ENCODE measurements at regions not wholly inside any gene's neighbourhood (a gene's known extent, or its start where the extent isn't known, plus 50 kb on each side); places are given as distances from the start of the nearest gene placed in this dataset.

DNA sequence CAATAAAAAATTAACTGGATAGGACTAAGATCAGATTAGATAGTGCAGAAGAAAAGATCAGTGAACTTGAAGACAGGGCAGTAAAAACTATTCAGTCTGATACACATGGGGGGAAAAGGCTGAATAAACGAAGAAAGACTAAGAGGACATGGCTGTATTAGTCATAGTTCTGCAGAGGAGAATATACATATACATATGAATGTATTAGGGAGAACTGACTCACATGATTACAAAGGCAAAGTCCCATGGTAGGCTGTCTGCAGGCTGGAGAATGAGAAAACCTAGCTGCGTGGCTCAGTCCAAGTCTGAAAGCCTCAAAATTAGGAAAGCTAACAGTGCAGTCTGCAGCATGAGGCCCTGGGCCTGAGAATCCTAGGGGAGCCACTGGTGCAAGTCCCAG lies 98.2 kb upstream of the GNAO1 start:
- Histone ChIP-seq H3K4me3 (replicated peaks; ENCODE audit: low read depth, low read length) (no peak overlapping the region), H3K36me3 (ENCODE audit: control insufficient read depth, insufficient read depth, low read length) (no peaks in the 10 kb centered on the region), H3K27me3 (replicated peaks; ENCODE audit: control insufficient read depth, insufficient read depth, low read length) (0 out of 2 replicates have a peak, but pooled peaks cover 2% of the 10 kb centered on the region)
- no peak for DNase-seq (ENCODE audit: extremely low read depth, insufficient read length)
- no peak for TF ChIP-seq CTCF (IDR thresholded peaks at IDR 0.05; ENCODE audit: insufficient read depth, low read length, poor library complexity, severe bottlenecking)

GRCh38 chr16:56090076-56090475 lies 101.2 kb upstream of the GNAO1 start:
- Histone ChIP-seq H3K4me3 (replicated peaks; ENCODE audit: low read depth, low read length) (no peak overlapping the region), H3K27me3 (replicated peaks; ENCODE audit: control insufficient read depth, insufficient read depth, low read length) (peaks cover 2% of the 10 kb centered on the region; the same call in 1 of the 2 replicates), H3K36me3 (ENCODE audit: control insufficient read depth, insufficient read depth, low read length) (no peaks in the 10 kb centered on the region)
- DNase-seq (ENCODE audit: extremely low read depth, insufficient read length) = no peak
- TF ChIP-seq CTCF (IDR thresholded peaks at IDR 0.05; ENCODE audit: insufficient read depth, low read length, poor library complexity, severe bottlenecking) = no peak

- no peak for DNase-seq (ENCODE audit: extremely low read depth, insufficient read length)
- TF ChIP-seq CTCF (IDR thresholded peaks at IDR 0.05; ENCODE audit: insufficient read depth, low read length, poor library complexity, severe bottlenecking) = no peak
- H3K4me3 ChIP-seq (replicated peaks; ENCODE audit: low read depth, low read length) = no peak overlapping the region
- H3K36me3 ChIP-seq (ENCODE audit: control insufficient read depth, insufficient read depth, low read length) = no peaks in the 10 kb centered on the region
- peaks cover 2% of the 10 kb centered on the region; the same call in 1 of the 2 replicates for H3K27me3 ChIP-seq (replicated peaks; ENCODE audit: control insufficient read depth, insufficient read depth, low read length)
Observed at GRCh38 chr16:56087626-56088025, 103.7 kb upstream of the GNAO1 start.

- TF ChIP-seq CTCF (IDR thresholded peaks at IDR 0.05; ENCODE audit: insufficient read depth, low read length, poor library complexity, severe bottlenecking) = no peak
- H3K4me3 ChIP-seq (replicated peaks; ENCODE audit: low read depth, low read length) = no peak overlapping the region
- no peaks in the 10 kb centered on the region for H3K27me3 ChIP-seq (replicated peaks; ENCODE audit: control insufficient read depth, insufficient read depth, low read length)
Observed at GRCh38 chr16:56081371-56081770, 109.9 kb upstream of the GNAO1 start.

GRCh38 chr16:56075732-56076388 lies 115.4 kb upstream of the GNAO1 start:
- no peak overlapping the region for H3K4me3 ChIP-seq (replicated peaks; ENCODE audit: low read depth, low read length)
- H3K36me3 ChIP-seq (ENCODE audit: control insufficient read depth, insufficient read depth, low read length) = no peaks in the 10 kb centered on the region
- H3K27me3 ChIP-seq (replicated peaks; ENCODE audit: control insufficient read depth, insufficient read depth, low read length) = no peaks in the 10 kb centered on the region; the same call in 1 of the 2 replicates
- TF ChIP-seq CTCF (IDR thresholded peaks at IDR 0.05; ENCODE audit: insufficient read depth, low read length, poor library complexity, severe bottlenecking) = no peak
- no peak for DNase-seq (ENCODE audit: extremely low read depth, insufficient read length)

More at GRCh38 chr16:56081371-56081770, 109.9 kb upstream of the GNAO1 start:
- DNase-seq (ENCODE audit: extremely low read depth, insufficient read length) = no peak
- H3K36me3 ChIP-seq (ENCODE audit: control insufficient read depth, insufficient read depth, low read length) = no peaks in the 10 kb centered on the region

Data from GM06990 (cell line).